Hematopoietic multipotent progenitor cell treated with erythropoietin and hydrocortisone succinate and interleukin-3 and kit ligand, for 4 days (in vitro differentiated cells): ENCODE measurements at regions not wholly inside any gene's neighbourhood (a gene's known extent, or its start where the extent isn't known, plus 50 kb on each side); places are given as distances from the start of the nearest gene placed in this dataset.
"Not testable (repeated sequence)": the region's sequence is repeated elsewhere in the genome, so short reads cannot be mapped to it uniquely, and the experiment has no call there.

Experiments
- DNase-seq: peaks from one replicate; pipeline ENCODE4 v3.0.0-alpha.2; 2015

DNA sequence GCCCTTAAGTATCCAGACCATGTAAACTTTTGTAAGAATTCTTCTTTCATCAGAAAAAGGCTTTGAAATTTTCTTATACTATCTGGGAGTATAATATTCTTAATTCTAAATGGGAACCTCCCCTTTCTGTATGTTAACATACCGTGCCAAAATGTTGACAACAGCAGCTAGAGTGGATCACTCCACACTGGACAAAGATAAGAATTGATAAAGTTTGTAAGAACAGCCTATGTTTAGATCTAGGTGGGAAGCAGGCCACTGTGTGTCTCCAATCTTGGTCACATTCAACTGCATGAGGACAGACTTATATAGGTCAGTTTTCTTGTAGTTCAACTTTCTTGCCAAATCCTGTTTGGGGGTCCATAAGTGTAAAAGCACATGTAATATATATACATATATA, 235.7 kb downstream of the RPIA start:
- DNase-seq, result no peak

DNA sequence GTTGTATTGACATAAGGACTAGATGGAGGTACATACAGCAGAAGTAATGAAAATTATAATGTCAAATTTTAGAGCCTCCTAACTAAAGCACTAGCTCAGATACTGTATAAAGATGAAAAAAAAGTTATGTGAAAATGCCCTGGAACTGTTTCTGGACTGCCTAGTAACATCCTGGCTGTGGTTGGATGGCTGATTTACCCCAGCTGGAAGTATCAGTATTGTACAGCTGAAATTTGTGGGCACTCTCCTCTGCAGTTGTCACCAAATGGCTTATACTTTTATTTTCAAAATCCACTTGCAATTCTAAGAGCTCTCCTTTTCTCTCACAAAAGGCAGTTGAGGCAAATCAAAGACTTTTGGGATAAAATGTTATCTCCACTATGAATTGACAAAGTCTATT, 239.2 kb downstream of the RPIA start:
- no peak for DNase-seq

DNA sequence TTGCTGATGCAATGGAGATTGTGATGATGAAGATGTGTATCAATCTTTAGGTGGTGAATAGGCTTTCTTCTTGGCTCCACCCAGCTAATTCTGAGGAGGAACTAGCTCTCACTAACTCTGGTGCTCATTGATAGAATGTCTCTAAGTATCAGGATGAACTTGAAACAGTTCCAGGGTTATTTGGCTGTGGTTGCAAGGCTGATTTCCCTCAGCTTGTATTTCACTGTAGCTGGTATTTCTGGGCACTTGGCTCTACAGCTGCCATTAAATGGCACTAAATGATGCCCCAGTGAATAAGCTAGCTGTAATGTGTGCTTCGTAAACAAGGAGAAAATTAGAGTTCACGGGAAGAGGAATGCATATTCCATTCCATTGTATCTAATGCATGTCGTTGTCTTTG, 241.2 kb downstream of the RPIA start:
- no peak for DNase-seq

DNA sequence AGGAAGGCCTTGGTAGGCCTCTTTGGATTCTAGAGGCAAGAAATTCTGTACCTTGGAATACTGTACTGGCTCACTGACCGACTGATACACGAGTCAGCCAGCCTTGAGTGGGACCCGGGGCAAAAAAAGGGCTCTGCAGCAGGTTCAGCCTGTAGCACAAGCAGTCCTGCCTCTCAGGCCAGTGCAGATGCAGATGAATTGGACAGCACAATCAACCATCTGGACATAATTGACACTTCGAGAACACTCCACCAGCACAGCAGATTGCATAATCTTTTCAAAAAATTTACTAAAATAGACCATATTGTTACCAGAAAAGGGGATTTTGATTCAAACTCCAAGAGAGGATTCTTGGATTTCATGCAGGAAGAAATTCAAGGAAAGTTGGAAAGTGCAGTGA, 241.6 kb downstream of the RPIA start:
- DNase-seq, result no peak

DNA sequence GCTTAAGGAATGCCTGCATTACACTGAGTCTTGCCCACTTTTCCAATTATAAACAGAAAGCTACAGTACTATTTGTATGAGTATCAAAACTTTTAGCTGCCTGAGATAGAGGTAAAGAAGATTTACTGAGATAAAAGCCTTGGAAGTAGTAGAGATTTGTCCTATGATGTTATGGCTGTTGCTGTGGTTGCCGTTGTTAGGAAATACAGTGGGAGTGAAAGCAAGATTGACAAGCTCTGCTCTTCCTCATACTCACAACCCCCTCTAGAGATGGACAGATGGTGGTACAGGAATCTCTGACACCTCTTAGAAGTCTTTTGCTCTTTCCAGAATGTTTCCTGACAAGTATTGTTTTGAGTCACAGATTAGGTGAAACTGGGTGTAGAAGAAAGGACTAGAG, 242.5 kb downstream of the RPIA start:
- DNase-seq, result peak; percentile 66

DNA sequence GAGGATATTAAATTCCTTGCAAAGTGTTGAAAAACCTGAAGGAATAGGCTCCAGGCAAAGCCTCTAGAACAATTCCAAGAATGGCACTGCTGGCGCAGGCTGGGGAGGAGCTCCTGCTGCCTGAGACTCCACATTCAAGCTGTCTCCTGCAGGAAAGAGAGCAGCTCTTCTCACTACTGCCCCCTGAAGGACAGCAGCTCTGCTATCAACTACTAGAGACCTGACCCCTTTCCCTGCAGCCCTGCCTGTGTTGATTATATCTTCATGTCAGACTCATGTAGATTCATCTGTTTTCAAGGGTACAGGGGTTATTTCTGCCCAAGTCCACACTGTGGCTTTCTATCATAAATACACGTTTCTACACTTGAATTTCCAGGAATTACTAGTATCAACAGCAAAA, 249.7 kb downstream of the RPIA start:
- DNase-seq, result peak; percentile 57

DNA sequence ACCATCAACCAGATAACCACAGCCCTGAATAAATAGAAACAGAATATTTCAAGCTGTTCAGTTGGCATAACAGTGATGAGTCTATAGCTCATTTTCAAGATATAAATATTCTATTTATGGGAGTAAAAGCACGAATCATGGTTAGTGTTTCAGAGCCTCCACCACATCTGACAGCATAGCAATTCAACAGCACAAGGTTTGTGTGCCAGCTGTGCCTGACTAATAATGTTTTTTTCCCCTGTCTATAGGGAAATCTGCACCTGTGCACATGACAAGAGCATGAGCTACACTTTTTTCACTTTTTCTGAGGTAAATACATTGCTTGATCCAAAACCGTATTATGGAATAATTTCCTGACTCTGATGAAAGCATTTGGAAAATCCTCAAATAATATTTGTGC, 251.3 kb downstream of the RPIA start:
- no peak for DNase-seq

DNA sequence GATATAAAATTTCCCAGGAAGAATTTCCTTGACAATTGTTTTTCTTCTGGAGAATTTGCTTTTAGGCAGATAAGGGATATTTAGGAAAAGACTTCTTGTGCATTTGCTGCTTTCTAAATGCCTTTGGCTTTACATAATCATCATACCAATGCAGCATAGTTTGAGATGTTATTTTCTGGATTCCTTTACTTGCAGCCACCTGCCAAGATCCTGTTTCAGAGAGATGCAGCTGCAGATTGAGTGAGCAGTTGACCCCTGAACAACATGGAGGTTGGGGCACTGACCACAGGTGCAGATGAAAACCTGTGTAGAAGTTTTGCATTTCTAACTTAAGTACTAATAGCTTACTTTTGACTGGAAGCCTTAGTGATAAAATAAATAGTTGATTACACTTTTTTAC, 257.9 kb downstream of the RPIA start:
- no peak for DNase-seq

DNA sequence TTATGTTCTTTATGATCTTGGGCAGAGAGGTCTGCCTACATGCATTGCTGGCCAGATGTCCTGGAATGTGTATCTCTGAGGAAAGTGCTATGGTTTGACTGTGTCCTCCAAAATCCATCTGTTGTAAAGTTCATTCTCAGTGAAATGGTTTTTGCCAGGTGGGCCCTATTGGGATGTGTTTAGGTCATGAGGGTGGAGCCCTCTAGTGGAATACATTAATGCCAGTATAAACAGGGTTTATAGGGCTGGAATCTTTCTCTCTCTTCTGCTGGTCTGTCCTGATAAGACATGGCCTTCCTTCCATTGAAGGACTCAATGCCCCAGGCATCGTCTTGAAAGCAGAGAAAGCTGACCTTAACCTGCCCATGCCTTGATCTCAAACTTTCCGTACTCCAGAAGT, 258.5 kb downstream of the RPIA start:
- peak; percentile 67 for DNase-seq

DNA sequence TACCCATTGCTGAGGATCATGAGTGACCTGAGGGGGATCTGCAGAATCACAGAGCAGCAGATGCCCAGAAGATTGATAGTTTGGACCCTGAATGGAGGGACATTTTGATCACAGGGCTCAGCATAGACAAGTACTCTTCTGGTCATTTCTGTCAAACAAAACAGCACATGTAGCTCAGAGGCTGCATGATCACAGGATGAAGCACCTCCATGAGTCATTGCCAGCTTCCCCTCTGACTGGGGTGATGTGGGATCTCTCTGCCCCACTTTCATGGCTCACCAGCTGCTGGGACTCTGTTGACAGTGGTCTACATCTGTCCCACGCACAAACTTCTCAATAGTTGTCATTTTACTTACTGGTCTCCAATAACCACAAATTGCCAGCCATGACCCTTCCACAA, 264.1 kb downstream of the RPIA start:
- no peak for DNase-seq

DNA sequence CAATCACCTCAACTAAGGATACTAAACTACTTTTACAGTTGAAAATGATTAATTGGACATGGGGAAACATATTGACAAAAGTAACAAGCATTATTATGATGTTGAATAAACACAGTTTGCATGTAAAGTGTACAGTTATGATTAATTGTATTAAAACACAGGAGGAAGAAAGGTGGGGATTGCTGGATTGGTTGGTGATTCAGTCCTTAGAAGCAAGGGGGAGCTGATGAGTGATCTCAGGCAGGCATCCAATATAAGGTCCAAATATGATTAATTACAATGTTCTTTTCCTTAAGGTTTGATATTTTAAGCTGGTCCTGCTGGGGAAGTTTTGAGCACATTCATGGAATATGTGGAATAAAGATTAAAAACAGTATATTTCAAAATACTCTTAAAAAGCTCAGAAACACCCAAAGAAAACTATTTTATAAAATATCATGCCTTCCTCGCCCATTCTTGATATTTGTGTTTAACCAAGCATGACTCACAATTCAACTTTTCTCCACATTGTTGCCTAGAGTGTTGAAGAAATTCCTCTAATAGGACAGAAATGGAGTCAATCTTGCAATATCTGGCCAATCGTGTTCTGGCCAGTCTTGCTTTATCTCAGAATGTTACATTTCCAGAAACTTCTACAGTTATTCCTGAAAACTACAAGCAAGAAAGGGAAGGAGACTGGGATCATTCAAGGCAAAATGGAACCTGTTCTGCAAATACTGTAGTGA, 268.2 kb downstream of the RPIA start:
- DNase-seq, result peak; percentile 27

DNA sequence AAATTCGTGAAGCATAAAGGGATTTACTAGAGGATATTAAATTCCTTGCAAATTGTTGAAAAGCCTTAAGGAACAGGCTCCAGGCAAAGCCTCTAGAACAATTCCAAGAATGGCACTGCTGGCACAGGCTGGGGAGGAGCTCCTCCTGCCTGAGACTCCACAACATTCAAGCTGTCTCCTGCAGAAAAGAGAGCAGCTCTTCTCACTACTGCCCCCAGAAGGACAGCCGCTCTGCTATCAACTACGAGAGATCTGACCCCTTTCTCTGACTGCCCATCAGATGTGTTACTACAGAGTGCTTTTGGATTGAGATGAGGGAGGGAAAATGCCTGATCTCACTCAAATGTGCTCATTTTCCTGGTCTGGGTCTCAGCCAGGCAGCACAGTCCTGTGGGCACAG, 269.9 kb downstream of the RPIA start:
- peak; percentile 18 for DNase-seq

DNA sequence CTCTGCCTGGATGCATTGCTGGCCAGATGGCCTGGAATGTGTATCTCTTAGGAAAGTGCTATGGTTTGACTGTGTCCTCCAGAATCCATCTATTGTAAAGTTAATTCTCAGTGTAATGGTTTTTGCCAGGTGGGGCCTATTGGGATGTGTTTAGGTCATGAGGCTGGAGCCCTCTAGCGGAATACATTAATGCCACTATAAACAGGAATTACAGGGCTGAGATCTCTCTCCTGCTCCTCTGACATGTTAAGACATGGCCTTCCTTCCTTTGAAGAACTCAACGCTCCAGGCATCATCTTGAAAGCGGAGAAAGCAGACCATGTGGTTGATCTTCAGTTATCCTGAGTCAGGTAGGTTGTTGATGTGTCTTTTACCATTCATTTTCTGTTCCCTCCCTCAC, 276.4 kb downstream of the RPIA start:
- no peak for DNase-seq

DNA sequence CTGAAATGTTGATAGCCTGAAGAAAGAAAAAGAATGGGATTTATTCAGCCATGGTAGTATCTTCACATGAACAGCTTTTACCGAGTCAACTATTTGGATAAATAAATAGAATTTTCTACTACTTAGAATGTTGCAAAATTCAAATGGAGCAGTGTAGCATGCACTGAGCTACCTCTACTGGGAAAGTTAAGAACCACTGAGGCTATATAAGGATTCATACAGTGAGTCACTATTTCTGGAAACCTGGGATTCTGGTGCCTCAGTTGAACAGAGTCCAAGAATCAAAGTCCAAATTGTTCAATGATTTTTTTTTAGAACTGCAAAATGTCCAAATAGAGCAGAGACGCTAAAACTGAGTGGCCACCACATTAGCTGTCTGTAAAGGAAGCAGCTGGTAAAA, 286.5 kb downstream of the RPIA start:
- not testable (repeated sequence) for DNase-seq

DNA sequence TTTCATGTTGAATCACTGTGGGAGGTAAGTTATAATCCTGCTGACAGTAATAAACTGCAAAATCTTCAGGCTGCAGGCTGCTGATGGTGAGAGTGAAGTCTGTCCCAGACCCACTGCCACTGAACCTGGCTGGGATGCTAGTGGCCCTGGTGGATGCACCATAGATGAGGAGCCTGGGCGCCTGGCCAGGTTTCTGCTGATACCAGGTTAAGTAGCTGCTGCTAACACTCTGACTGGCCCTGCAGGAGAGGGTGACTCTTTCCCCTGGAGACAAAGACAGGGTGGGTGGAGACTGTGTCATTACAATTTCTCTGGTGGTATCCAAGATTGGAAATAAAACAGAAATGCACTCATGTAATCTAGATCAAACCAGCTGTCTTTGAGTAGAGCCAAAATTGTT, 287.0 kb downstream of the RPIA start:
- DNase-seq, result not testable (repeated sequence)

DNA sequence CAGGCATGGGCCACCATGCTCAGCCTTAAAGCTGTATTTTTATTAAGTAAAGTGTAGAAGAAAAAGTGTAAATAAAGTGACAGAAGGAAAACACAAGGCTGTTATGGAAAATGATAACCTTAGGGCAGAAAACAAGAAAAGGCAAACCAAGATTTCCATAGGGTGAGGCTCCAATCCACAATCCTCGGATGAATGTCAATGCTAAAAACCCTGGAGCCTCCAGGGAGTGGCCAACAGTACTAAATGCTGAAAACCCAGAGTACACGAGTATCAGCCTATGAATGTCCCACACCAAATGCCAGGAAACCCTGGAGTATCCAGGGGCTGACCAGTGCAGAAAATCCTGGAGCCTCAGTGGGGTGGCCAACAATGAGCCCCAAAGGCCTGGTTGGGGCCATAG, 292.6 kb downstream of the RPIA start:
- DNase-seq, result not testable (repeated sequence)

DNA sequence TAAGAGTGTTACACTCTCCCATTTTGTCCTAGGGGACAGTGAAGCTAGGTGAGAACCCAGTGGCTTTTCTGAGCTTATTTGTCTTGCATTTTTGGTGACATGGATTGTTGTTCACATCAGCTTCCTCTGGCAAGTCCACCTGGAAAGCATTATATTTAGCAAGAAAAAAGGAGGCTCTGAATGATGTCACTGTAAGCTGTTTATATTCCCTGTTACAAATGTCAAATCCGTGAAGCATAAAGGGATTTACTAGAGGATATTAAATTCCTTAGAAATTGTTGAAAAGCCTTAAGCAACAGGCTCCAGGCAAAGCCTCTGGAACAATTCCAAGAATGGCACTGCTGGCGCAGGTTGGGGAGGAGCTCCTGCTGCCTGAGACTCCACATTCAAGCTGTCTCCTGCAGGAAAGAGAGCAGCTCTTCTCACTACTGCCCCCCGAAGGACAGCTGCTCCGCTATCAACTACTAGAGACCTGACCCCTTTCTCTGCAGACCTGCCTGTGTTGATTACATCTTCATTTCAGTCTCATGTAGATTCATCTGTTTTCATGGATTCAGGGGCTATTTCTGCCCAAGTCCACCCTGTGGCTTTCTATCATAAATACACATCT, 295.4 kb downstream of the RPIA start:
- DNase-seq, result not testable (repeated sequence)

DNA sequence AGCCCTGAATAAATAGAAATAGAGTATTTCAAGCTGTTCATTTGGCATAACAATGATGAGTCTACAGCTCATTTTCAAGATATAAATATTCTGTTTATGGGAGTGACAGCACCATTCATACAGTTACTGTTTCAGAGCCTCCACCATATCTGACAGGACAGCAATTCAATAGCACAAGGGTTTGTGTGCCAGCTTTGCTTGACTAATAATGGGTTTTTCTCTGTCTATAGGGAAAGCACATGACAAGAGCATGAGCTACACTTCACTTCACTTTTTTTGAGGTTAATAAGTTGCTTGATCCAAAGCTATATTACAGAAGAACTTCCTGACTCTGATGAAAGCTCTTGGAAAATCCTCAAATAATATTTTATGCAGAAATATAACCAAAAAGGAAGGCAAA, 297.1 kb downstream of the RPIA start:
- not testable (repeated sequence) for DNase-seq

DNA sequence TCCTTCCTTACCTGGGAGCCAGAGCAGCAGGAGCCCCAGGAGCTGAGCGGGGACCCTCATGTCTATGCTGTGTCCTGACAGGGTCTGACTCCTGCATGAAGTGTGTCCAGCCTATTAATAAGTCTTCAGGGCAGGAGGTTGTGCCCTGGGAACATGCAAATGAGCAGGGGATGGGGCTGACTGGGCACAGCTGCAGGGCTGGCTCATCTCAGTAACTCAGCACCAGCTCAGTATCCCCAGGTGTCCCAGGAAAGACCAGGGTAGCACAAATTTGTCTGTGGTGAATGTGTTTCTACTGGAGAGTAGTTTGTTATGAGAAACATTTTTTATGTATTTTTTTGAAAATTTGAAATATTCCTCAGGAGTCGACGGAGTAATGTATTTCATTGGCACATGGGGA, 301.3 kb downstream of the RPIA start:
- DNase-seq, result not testable (repeated sequence)

DNA sequence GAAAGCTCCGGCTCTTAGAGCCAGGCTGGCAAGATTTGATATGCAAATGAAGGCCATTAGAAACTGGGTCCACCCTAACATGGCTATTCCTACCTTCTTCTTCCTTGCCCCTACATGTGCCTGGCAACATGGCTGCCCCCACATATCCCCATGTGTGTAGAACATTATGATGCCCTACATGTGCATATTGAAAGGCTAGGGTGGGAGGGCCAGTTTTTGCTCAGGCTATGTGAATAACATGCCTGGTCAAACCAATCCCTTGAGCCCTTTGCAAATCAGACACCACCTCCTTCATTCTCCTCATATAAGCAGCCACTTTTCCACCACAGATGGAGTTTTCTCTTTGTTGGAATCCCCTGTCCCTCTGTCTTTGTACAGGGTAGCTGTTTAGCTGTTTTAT, 303.4 kb downstream of the RPIA start:
- not testable (repeated sequence) for DNase-seq

DNA sequence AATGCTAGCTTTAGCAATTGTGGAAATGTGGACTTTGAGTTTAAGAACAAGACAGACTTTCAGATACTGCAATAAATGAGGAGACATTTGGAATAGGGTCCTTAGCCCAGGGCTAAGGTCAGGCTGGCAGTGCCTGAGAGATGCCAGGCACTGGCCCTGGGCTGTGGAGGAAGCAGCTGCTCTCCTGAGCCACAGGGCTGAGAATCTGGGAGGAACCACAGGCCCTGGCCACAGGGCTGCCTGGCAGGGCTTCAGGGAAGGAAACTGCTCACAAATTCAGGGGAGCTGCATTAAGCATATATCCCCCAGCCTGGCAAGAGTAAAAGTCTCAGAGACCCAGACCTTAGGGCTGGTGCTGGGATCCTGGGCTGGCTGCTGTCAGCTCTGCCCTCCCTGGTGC, 305.1 kb downstream of the RPIA start:
- peak; percentile 38 for DNase-seq

DNA sequence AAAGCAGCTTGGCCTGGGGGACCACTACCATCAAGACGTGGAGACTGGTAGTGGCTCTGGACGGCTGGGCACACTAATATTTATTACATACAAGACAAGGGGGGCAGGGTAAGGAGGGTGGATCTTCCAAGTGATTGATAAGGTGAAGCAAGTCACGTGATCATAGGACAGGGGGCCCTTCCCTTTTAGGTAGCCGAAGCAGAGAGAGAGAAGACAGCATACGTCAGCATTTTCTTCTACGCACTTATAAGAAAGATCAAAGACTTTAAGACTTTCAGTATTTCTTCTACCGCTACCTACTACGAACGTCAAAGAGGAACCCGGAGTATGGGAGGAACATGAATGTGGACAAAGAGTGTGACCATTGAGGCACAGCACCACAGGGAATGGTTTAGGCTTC, 307.9 kb downstream of the RPIA start:
- no peak for DNase-seq

DNA sequence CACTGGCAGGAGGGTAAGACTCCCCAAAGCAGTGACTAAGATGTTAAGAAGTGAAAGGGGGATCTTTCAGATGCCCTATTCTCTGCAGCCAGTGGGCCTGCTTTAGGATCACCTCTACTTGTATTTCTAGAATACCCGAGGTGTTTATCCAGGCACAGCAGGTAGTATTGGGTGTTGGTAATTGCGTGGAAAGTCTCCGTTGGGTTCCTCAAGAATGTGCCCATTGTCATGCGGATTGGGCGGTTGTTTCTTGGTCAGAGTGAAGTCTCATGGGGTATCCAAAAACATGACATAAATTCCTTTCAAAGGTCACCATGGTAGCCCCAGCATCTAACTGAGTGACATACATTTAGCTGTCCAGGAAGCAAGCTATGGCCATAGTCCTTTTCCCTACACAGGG, 308.8 kb downstream of the RPIA start:
- no peak for DNase-seq

DNA sequence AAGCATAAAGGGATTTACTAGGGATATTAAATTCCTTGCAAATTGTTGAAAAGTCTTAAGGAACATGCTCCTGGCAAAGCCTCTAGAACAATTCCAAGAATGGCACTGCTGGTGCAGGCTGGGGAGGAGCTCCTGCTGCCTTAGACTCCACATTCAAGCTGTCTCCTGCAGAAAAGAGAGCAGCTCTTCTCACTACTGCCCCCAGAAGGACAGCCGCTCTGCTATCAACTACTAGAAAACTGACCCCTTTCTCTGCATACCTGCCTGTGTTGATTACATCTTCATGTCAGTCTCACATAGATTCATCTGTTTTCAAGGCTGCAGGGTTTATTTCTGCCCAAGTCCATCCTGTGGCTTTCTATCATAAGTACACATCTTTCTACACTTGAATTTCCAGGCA, 312.8 kb downstream of the RPIA start:
- DNase-seq, result not testable (repeated sequence)

DNA sequence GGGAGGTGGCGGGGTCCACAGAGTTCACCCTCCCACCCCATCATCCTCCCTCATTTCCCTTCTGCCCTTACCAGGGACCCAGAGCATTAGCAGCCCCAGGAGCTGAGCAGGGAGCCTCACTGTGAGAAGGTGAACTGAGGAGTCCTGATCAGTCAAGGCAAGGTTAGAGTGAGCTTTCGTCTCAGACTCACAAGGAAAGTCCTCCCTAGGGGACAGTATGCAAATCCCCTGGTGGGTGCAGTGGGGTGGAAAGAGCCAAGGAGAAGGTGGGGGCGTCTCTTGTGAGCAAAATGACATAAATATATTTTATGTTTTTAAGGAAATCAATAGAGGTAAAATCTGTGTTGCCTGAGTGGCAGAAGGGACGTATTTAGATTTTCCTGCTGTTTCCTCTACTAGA, 329.1 kb downstream of the RPIA start:
- DNase-seq, result not testable (repeated sequence)
